Activated naive CD8-positive, alpha-beta T cell treated with anti-CD3 and anti-CD28 coated beads for 36 hours (primary cell): ENCODE measurements at regions not wholly inside any gene's neighbourhood (a gene's known extent, or its start where the extent isn't known, plus 50 kb on each side); places are given as distances from the start of the nearest gene placed in this dataset.

Experiments
- DNase-seq: peaks from one replicate; pipeline ENCODE4 v3.0.0; 2021
- H3K27ac Mint-ChIP-seq: one replicate; pipeline ENCODE4 v1.8.0; 2022; ENCODE audit warnings: mild to moderate bottlenecking, moderate library complexity, mixed read lengths
- H3K27me3 Mint-ChIP-seq: one replicate; pipeline ENCODE4 v1.8.0; 2022; ENCODE audit warnings: mild to moderate bottlenecking, mixed read lengths
- H3K36me3 Mint-ChIP-seq: one replicate; pipeline ENCODE4 v1.8.0; 2021; ENCODE audit warnings: mild to moderate bottlenecking, mixed read lengths
- H3K4me1 Mint-ChIP-seq: one replicate; pipeline ENCODE4 v1.8.0; 2021; ENCODE audit warnings: mixed read lengths
- H3K4me3 Mint-ChIP-seq: one replicate; pipeline ENCODE4 v1.8.0; 2022; ENCODE audit warnings: mild to moderate bottlenecking, moderate library complexity, mixed read lengths
- H3K9me3 Mint-ChIP-seq: one replicate; pipeline ENCODE4 v1.8.0; 2022; ENCODE audit warnings: mixed read lengths

DNA sequence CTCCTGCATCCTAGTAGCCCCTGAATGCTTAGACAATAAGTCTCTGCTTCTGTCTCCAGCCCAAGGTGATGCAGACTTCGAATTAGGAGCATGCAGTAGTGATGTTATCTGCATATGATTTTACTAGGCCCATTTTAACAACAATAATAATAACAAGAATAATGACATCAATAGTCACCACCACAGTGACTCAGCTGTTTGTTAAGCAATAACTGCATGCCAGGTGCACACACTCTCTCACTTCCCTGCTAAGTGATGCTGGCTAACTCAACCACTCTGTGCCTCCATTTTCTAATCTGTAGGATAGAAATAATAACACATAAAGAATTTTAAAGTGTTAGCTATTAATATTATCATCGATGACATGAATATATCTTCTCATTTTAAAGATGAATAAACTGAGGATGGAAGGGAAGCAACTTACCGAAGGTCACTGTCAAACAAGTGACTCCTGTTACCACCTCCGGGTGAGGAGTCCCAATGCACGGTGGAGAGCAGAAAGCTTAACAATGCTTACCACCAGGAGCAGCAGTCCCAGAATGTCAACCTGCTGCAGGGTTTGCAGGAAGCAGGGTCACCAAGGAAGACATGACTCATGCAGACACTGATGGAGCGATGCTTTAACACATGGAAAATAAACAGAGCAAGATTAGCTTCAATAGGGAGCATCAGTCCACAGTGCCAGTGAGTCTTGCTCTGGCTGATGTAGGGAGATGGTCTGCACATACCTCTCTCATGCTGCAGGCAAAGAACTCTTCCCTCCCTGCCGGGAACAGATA is 290.2 kb downstream of the SPATA17 start:
- Mint-ChIP-seq H3K27ac (no peak overlapping the region), H3K36me3 (no peaks in the 10 kb centered on the region), H3K4me1 (no peaks in the 10 kb centered on the region), H3K27me3 (peaks cover 19% of the 10 kb centered on the region), H3K4me3 (no peak overlapping the region), H3K9me3 (no peaks in the 10 kb centered on the region)
- DNase-seq, result no peak

DNA sequence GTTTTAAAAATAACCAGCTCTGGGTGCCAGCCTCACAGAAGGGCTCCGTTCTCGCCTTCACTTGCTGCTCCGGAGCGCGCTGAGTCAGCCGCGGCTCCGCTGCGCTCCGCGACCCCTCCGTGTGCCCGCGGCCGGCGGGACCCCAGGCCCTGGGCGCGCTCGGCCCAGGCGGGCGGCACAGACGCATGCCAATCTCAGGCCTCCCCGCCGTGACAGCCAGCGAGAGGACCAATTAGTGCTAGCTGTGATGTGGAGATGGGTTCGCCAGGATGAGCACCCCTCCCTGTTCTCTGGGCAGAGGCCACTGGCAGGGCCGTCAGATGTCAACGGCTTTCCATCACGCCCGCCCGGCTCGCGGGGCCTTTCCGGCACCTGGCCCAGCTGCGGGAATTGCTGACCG is 293.8 kb downstream of the SPATA17 start:
- H3K4me3 Mint-ChIP-seq, result no peak overlapping the region

DNA sequence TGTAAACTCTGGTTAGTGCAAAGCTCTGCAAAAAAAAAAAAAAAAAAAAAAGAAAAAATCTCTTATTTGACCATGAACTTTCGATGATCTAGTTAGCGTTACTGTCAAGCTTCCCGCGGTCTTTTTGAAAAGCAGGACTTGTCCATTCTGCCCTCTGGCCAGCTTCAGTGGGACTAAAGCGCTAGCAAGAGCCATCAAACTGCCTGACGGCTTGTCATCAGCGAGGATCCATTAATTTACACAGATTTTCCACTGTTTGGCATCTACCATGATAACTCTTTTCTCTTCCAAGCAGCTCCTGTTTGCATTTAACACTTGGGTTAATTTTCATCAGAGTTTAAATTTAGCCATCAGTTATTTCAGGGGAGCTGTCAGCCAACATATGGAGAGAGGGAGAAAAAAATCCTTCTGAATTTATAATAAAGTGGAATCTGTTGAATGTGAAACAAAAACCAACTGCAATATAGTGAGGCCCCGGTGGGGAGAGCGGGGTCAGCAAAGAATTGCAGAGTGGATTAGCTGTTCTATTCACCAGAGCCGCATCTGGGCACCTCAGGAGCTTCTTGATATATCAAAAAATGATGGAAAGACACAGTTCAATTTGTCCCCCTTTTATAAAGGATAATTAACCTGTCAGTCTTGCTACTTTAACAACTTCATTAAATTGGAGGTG is 298.2 kb downstream of the SPATA17 start:
- Mint-ChIP-seq H3K4me1 (no peaks in the 10 kb centered on the region), H3K4me3 (no peak overlapping the region), H3K27me3 (peaks cover 11% of the 10 kb centered on the region), H3K9me3 (no peaks in the 10 kb centered on the region), H3K36me3 (no peaks in the 10 kb centered on the region), H3K27ac (no peak overlapping the region)
- DNase-seq, result no peak

More for the DNA sequence above, 293.8 kb downstream of the SPATA17 start:
- Mint-ChIP-seq H3K9me3 (no peaks in the 10 kb centered on the region), H3K27me3 (peaks cover 13% of the 10 kb centered on the region), H3K36me3 (no peaks in the 10 kb centered on the region), H3K27ac (no peak overlapping the region), H3K4me1 (no peaks in the 10 kb centered on the region)
- DNase-seq, result no peak

DNA sequence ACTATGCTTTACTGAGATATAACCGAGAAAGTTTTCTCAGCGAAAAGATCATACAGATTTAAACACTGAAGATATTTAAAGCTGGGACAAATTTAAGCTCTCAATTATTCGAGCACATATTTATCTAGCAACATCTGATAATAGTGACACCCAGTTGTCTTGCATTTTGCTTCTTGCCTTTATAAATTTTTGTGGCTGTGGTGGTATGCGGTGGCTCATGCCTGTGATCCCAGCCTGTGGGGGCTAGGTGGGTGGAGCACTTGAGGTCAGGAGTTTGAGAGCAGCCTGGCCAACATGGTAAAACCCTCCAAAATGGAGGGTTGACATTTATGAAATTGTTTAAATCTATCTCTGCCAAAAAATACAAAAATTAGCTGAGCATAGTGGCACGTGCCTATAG is 312.2 kb downstream of the SPATA17 start:
- Mint-ChIP-seq H3K4me3 (no peak overlapping the region), H3K27me3 (no peaks in the 10 kb centered on the region), H3K27ac (no peak overlapping the region), H3K4me1 (no peaks in the 10 kb centered on the region), H3K36me3 (no peaks in the 10 kb centered on the region), H3K9me3 (no peaks in the 10 kb centered on the region)
- no peak for DNase-seq

DNA sequence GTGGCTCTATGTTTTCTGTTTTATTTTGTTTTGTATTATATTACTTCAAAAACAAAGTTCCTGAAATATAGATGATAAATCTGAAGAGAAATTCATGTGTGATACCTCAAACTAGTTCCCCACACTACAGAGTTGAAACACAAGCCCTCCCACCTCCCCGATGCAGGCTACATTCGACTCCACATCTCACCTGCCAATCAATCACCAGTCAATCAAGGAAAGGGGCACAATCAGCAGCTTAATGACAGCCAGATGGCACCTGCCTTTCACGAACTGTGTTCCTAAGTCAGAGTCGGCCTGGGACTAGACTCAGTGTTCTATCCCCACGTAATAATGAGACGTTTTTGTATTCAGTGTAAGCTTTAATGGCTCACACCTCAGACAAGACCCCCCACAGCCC is 313.4 kb downstream of the SPATA17 start:
- Mint-ChIP-seq H3K4me3 (no peak overlapping the region), H3K27ac (no peak overlapping the region), H3K36me3 (no peaks in the 10 kb centered on the region), H3K27me3 (no peaks in the 10 kb centered on the region), H3K4me1 (no peaks in the 10 kb centered on the region), H3K9me3 (no peaks in the 10 kb centered on the region)
- no peak for DNase-seq

DNA sequence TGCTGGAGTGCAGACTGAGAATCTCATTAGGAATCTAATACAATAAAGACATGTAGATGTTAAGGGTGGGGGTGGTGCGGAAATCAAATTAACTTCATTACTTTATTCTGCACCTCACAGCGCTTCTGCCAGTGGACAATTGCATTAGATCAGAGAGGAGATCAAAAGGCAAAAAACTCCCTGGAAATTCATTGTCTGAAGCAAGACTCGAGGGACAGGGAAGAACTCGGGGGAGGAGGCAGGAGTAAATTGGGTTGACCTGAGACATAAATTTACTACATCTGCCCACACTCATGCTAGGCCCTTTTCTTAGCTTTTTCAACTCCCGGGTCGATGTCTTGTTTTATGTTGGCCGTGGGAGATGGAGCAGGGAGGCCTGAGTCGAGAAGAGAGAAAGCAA is 315.4 kb downstream of the SPATA17 start:
- Mint-ChIP-seq H3K27ac (no peak overlapping the region), H3K9me3 (no peaks in the 10 kb centered on the region), H3K4me1 (no peaks in the 10 kb centered on the region), H3K36me3 (no peaks in the 10 kb centered on the region), H3K4me3 (no peak overlapping the region), H3K27me3 (no peaks in the 10 kb centered on the region)
- no peak for DNase-seq

DNA sequence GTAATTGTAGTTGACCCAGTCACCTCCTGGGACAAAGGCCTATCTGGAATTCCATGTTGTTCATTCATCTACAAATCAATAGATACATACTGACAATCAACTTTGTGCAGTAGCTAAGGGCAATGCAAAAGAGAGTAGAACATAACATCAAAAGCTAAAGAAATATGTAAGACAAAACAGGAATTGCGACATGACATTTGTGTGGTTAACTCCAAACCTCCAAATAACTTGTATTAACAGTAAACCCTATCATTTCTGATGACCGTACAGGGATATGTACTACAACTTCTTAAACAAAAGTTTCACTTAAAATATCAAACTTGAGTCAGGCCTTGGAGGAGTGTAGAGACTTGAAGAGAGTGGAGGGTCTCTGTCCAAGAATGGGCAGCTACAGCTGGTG is 317.6 kb downstream of the SPATA17 start:
- no peak overlapping the region for H3K27ac Mint-ChIP-seq
- H3K4me1 Mint-ChIP-seq, result no peaks in the 10 kb centered on the region
- H3K27me3 Mint-ChIP-seq, result no peaks in the 10 kb centered on the region
- H3K36me3 Mint-ChIP-seq, result no peaks in the 10 kb centered on the region
- no peak overlapping the region for H3K4me3 Mint-ChIP-seq
- peaks cover 2% of the 10 kb centered on the region for H3K9me3 Mint-ChIP-seq
- no peak for DNase-seq

DNA sequence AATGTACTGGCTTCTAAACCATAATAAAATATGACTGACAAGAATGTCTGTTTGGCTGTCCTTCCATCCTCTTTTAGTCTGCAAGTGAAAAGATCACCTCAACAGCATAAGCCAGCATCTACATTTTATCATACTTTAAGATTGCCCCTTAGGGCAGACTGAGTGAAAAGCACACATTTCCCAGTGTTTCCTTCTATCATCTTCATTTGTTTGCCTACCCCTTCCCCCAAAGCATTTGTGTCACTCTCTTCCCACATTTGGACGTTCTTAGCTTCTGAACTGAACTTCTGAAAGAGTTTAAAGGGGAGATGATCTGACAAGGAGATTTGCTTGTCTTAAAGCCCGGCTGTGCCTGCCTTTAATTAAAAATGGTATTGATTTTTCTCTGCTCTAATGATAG is 322.2 kb downstream of the SPATA17 start:
- H3K27me3 Mint-ChIP-seq, result no peaks in the 10 kb centered on the region
- no peaks in the 10 kb centered on the region for H3K36me3 Mint-ChIP-seq
- DNase-seq, result no peak
- peaks cover 7% of the 10 kb centered on the region for H3K9me3 Mint-ChIP-seq
- no peak overlapping the region for H3K4me3 Mint-ChIP-seq
- no peak overlapping the region for H3K27ac Mint-ChIP-seq
- H3K4me1 Mint-ChIP-seq, result no peaks in the 10 kb centered on the region

DNA sequence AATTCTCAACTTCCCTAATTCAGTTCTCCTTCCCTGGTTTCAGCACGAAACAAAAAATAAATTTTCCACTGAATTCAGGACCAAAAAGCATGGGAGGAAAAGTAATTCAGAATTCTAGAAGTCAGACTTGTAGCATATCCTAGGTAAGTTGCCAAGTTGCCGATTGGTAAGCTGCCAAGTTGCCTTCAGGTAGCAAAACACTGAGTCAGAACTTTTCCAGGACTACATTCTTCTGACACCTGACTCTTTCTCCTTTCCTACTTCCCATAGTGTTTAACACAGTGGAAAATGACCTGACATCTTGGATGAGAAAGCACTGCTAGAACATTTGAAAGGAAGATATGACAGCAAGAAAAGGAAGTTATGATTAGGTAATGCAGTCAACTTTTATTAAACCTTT is 322.8 kb downstream of the SPATA17 start:
- Mint-ChIP-seq H3K36me3 (no peaks in the 10 kb centered on the region), H3K27me3 (no peaks in the 10 kb centered on the region), H3K4me1 (no peaks in the 10 kb centered on the region)

DNA sequence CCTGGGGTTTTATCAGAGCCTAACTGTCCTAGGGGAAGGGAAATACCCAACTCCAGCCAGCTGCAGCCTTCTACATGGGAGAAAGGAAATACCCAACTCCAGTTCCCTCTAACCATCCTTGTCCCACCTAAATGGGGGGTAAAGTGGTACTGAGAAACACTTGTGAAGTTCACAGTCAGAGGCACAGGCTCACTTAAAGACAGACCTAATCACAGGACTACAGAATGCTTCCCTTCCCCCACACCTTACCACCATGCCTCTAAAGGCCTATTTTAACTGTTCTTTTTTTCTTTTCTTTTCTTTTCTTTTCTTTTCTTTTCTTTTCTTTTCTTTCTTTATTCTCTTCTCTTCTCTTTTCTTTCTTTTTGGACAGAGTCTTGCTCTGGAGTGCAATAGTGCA is 324.6 kb downstream of the SPATA17 start:
- H3K9me3 Mint-ChIP-seq, result peaks cover 8% of the 10 kb centered on the region
- H3K36me3 Mint-ChIP-seq, result no peaks in the 10 kb centered on the region
- no peak for DNase-seq
- no peaks in the 10 kb centered on the region for H3K27me3 Mint-ChIP-seq
- no peaks in the 10 kb centered on the region for H3K4me1 Mint-ChIP-seq
- no peak overlapping the region for H3K4me3 Mint-ChIP-seq
- no peak overlapping the region for H3K27ac Mint-ChIP-seq

More for the DNA sequence above, 322.8 kb downstream of the SPATA17 start:
- Mint-ChIP-seq H3K9me3 (peaks cover 8% of the 10 kb centered on the region), H3K4me3 (no peak overlapping the region), H3K27ac (no peak overlapping the region)
- DNase-seq, result no peak

DNA sequence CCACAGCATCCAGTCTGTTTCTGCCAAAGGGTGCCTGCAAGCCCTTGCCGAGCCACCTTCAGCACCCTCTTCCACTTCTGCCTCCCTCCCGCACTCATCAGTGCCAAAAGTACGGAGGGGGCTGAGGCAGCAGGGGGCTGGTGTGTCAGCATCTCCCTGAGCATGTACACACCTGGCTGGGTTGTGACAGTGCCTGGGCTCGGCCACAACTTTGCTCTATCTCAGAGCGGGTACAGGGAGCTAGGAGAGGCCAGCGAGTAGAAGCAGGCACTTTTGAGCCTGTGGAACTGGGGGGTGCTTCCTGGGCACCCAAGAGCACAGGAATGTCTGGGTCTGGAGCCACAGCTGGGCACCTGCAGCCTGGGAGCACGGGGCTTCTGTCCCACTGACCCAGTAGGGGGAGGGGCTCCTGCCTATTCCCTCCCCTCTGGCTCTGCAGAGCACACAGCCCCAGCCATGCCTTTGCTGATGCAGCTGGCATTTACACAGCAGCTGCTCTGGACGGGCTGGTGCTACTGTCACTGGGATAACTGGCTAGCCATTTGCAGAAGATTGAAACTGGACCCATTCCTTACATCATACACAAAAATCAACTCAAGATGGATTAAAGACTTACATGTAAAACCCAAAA is 319.8 kb upstream of the RRP15 start:
- Mint-ChIP-seq H3K9me3 (no peaks in the 10 kb centered on the region), H3K27ac (no peak overlapping the region), H3K27me3 (no peaks in the 10 kb centered on the region), H3K4me1 (no peaks in the 10 kb centered on the region), H3K4me3 (no peak overlapping the region), H3K36me3 (no peaks in the 10 kb centered on the region)
- no peak for DNase-seq

DNA sequence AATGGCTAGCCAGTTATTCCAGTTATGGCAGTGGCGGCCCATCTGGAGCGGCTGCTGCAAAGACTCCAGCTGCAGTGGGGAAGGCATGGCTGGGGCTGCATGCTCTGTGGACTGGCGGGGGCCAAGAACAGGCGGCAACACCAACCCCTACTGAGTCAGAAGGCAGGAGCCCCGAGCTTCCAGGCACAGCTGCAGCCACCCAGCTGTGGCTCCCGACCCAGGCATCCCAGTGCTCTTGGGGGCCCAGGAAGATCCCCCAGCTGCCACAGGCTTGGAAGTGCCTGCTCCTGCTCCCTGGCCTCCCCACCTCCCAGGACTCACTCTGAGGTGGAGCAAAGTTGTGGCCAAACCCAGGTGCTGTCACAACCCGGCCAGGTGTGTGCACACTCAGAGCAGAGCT is 317.0 kb upstream of the RRP15 start:
- no peak for DNase-seq
- H3K27ac Mint-ChIP-seq, result no peak overlapping the region
- H3K36me3 Mint-ChIP-seq, result no peaks in the 10 kb centered on the region
- peaks cover 5% of the 10 kb centered on the region for H3K9me3 Mint-ChIP-seq
- H3K27me3 Mint-ChIP-seq, result no peaks in the 10 kb centered on the region
- no peak overlapping the region for H3K4me3 Mint-ChIP-seq
- H3K4me1 Mint-ChIP-seq, result no peaks in the 10 kb centered on the region

DNA sequence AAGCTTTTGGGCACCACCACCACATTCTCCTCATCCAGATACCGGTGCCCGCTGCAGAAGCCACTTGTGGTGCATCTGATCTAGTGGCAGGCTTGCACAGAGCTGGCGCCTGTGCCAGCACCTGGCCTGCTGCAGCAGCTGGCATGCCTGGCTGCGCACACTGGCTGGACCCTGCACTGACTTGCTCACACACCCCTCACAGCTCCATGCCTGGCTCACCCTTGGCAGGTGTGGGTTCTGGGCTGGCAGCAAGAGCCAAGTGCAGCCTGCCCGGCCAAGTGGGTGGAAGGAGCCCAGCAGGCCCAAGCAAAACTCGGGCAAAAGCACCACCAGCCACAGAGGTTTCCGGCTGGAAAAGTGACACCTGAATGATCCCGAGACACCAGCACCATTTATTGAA is 315.7 kb upstream of the RRP15 start:
- Mint-ChIP-seq H3K27me3 (no peaks in the 10 kb centered on the region), H3K27ac (no peak overlapping the region), H3K4me1 (no peaks in the 10 kb centered on the region), H3K36me3 (no peaks in the 10 kb centered on the region), H3K4me3 (no peak overlapping the region), H3K9me3 (peaks cover 5% of the 10 kb centered on the region)
- no peak for DNase-seq

DNA sequence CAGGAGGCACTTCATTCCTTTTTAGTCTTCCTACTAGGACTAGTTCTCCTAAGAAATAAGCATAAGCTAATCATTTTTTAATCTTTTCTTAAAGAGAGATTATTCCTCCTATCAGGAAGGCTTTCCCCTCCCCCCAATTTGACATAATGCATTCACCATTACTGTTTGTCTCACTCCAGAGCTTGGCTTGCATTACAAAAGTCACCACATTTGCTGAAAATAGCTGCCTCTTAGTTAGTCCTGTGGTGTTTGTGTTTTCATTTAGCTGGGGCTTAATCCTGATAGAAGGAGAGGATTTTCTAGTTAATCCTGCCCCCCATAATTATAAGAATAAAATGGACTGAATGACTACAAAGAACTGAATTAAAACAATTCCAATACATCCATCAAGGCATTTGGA is 307.1 kb upstream of the RRP15 start:
- no peaks in the 10 kb centered on the region for H3K27me3 Mint-ChIP-seq
- H3K9me3 Mint-ChIP-seq, result no peaks in the 10 kb centered on the region
- no peak overlapping the region for H3K27ac Mint-ChIP-seq
- no peaks in the 10 kb centered on the region for H3K4me1 Mint-ChIP-seq
- H3K36me3 Mint-ChIP-seq, result no peaks in the 10 kb centered on the region
- no peak for DNase-seq
- H3K4me3 Mint-ChIP-seq, result no peak overlapping the region

DNA sequence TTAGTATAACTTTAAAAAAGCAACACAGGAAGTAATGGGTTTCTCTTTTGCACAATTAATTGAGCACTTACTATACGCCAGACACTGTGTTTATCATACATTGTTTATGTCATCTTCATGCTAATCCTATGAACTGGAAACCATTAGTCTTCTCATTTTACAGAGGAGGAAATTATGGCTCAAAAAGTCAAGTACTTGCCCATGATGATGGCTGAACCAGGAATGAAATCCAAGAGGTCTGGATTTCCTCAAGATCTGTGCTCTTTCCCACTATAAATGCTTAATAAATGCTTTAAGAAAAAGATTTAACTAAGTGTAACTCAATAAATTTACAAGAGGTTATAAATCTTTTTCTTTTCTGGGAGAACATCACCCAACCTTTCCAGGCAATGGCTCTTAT is 303.7 kb upstream of the RRP15 start:
- Mint-ChIP-seq H3K27ac (no peak overlapping the region), H3K4me3 (no peak overlapping the region), H3K9me3 (no peaks in the 10 kb centered on the region), H3K36me3 (no peaks in the 10 kb centered on the region), H3K4me1 (no peaks in the 10 kb centered on the region), H3K27me3 (no peaks in the 10 kb centered on the region)
- DNase-seq, result no peak
